ENCODE measurements at regions not wholly inside any gene's neighbourhood (a gene's known extent, or its start where the extent isn't known, plus 50 kb on each side); places are given as distances from the start of the nearest gene placed in this dataset.

- Histone ChIP-seq H3K4me1 (ENCODE audit: control insufficient read depth, insufficient read depth, low read length) (peaks cover 11% of the 10 kb centered on the region), H3K9ac (ENCODE audit: low read depth, low read length) (no peak overlapping the region), H3K27me3 (ENCODE audit: control insufficient read depth, insufficient read depth, low read length) (no peaks in the 10 kb centered on the region), H3K36me3 (ENCODE audit: control insufficient read depth, insufficient read depth, low read length) (no peaks in the 10 kb centered on the region), H3K9me3 (ENCODE audit: control insufficient read depth, insufficient read depth, low read length) (no peaks in the 10 kb centered on the region), H3K27ac (ENCODE audit: low read depth, low read length) (no peak overlapping the region), H3K4me3 (ENCODE audit: low read depth, low read length) (no peak overlapping the region)
These were observed 640.4 kb upstream of the ADGRL4 start for GRCh38 chr1:79646880-79647279.

- Histone ChIP-seq H3K9me3 (ENCODE audit: control insufficient read depth, insufficient read depth, low read length) (no peaks in the 10 kb centered on the region), H3K27me3 (ENCODE audit: control insufficient read depth, insufficient read depth, low read length) (no peaks in the 10 kb centered on the region), H3K36me3 (ENCODE audit: control insufficient read depth, insufficient read depth, low read length) (no peaks in the 10 kb centered on the region), H3K4me3 (ENCODE audit: low read depth, low read length) (no peak overlapping the region), H3K4me1 (ENCODE audit: control insufficient read depth, insufficient read depth, low read length) (no peaks in the 10 kb centered on the region), H3K27ac (ENCODE audit: low read depth, low read length) (no peak overlapping the region), H3K9ac (ENCODE audit: low read depth, low read length) (no peak overlapping the region)
These were observed 631.9 kb upstream of the ADGRL4 start for GRCh38 chr1:79638382-79638781.

DNA sequence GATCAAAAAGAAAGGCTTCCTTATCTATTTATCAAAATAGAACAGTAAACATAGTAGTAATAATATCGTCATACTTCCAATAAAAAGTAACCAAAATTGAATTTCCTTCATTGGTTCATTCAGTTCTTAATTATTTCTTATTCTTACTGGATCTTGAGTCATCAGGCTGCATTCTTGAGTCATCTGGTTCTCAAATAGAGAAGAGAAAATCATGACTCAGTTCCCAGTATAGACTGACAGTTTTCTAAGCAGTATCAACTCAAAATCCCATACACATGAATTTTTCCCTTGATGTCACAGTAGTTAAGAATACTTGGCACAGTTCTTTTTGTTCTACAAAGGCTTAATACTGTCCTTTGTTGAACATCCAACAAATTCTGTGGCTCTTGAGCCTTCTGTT lies 626.9 kb upstream of the ADGRL4 start:
- H3K27ac ChIP-seq (ENCODE audit: low read depth, low read length): no peak overlapping the region
- no peaks in the 10 kb centered on the region for H3K9me3 ChIP-seq (ENCODE audit: control insufficient read depth, insufficient read depth, low read length)
- H3K27me3 ChIP-seq (ENCODE audit: control insufficient read depth, insufficient read depth, low read length): no peaks in the 10 kb centered on the region
- H3K9ac ChIP-seq (ENCODE audit: low read depth, low read length): no peak overlapping the region
- H3K4me3 ChIP-seq (ENCODE audit: low read depth, low read length): no peak overlapping the region
- no peaks in the 10 kb centered on the region for H3K4me1 ChIP-seq (ENCODE audit: control insufficient read depth, insufficient read depth, low read length)
- H3K36me3 ChIP-seq (ENCODE audit: control insufficient read depth, insufficient read depth, low read length): no peaks in the 10 kb centered on the region

GRCh38 chr1:79629414-79629813 lies 622.9 kb upstream of the ADGRL4 start:
- no peaks in the 10 kb centered on the region for H3K4me1 ChIP-seq (ENCODE audit: control insufficient read depth, insufficient read depth, low read length)
- H3K9ac ChIP-seq (ENCODE audit: low read depth, low read length): no peak overlapping the region
- no peak overlapping the region for H3K4me3 ChIP-seq (ENCODE audit: low read depth, low read length)
- H3K9me3 ChIP-seq (ENCODE audit: control insufficient read depth, insufficient read depth, low read length): no peaks in the 10 kb centered on the region
- no peak overlapping the region for H3K27ac ChIP-seq (ENCODE audit: low read depth, low read length)
- no peaks in the 10 kb centered on the region for H3K27me3 ChIP-seq (ENCODE audit: control insufficient read depth, insufficient read depth, low read length)
- no peaks in the 10 kb centered on the region for H3K36me3 ChIP-seq (ENCODE audit: control insufficient read depth, insufficient read depth, low read length)

- no peak overlapping the region for H3K27ac ChIP-seq (ENCODE audit: low read depth, low read length)
- no peaks in the 10 kb centered on the region for H3K36me3 ChIP-seq (ENCODE audit: control insufficient read depth, insufficient read depth, low read length)
- H3K9me3 ChIP-seq (ENCODE audit: control insufficient read depth, insufficient read depth, low read length): peaks cover 3% of the 10 kb centered on the region
- no peaks in the 10 kb centered on the region for H3K4me1 ChIP-seq (ENCODE audit: control insufficient read depth, insufficient read depth, low read length)
- H3K27me3 ChIP-seq (ENCODE audit: control insufficient read depth, insufficient read depth, low read length): no peaks in the 10 kb centered on the region
- H3K9ac ChIP-seq (ENCODE audit: low read depth, low read length): no peak overlapping the region
- no peak overlapping the region for H3K4me3 ChIP-seq (ENCODE audit: low read depth, low read length)
These were observed 611.2 kb upstream of the ADGRL4 start for GRCh38 chr1:79617777-79618176.

- Histone ChIP-seq H3K4me1 (ENCODE audit: control insufficient read depth, insufficient read depth, low read length) (no peaks in the 10 kb centered on the region), H3K9ac (ENCODE audit: low read depth, low read length) (no peak overlapping the region), H3K27me3 (ENCODE audit: control insufficient read depth, insufficient read depth, low read length) (no peaks in the 10 kb centered on the region), H3K36me3 (ENCODE audit: control insufficient read depth, insufficient read depth, low read length) (no peaks in the 10 kb centered on the region), H3K27ac (ENCODE audit: low read depth, low read length) (no peak overlapping the region), H3K4me3 (ENCODE audit: low read depth, low read length) (no peak overlapping the region), H3K9me3 (ENCODE audit: control insufficient read depth, insufficient read depth, low read length) (no peaks in the 10 kb centered on the region)
These were observed 608.2 kb upstream of the ADGRL4 start for GRCh38 chr1:79614762-79615161.

DNA sequence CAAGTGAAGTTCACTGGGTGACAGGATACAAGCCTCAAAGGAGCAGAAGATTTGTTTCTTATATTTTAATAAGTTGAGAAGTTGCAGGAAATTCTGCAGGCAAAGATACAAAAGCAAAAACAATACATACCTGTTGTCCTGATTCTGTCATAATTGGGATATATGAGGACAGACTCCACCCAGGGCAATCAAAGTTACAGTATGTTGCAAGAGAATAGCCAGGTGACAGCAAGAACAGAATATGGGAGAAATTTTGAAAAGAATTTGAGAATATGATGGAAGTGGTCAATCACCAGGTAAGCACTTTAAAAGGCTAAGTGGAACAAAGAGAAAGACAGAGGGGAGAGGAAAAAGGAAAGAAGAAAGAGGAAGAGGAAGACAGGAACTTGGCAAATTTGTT lies 607.6 kb upstream of the ADGRL4 start:
- H3K9ac ChIP-seq (ENCODE audit: low read depth, low read length): no peak overlapping the region
- no peaks in the 10 kb centered on the region for H3K4me1 ChIP-seq (ENCODE audit: control insufficient read depth, insufficient read depth, low read length)
- H3K27ac ChIP-seq (ENCODE audit: low read depth, low read length): no peak overlapping the region
- no peaks in the 10 kb centered on the region for H3K27me3 ChIP-seq (ENCODE audit: control insufficient read depth, insufficient read depth, low read length)
- no peaks in the 10 kb centered on the region for H3K9me3 ChIP-seq (ENCODE audit: control insufficient read depth, insufficient read depth, low read length)
- H3K4me3 ChIP-seq (ENCODE audit: low read depth, low read length): no peak overlapping the region
- no peaks in the 10 kb centered on the region for H3K36me3 ChIP-seq (ENCODE audit: control insufficient read depth, insufficient read depth, low read length)

DNA sequence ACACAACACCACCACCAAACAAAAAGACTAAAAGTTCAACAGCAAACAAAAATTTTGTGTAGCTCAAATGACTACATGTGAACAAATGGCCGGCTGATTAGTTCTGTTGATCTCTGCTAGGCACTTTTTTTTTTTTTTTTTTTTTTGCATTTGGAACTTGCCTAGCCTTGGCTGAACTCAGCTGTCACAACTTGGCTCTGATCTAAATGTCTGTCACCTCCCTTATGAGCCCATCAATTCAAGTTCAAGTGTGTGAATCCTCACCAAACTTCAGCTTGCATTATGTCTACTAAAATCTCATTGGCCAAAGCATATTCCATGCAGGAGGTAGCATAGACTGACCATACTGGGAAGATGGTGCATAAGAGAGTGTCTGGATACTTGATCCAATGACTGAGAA lies 606.5 kb upstream of the ADGRL4 start:
- no peaks in the 10 kb centered on the region for H3K27me3 ChIP-seq (ENCODE audit: control insufficient read depth, insufficient read depth, low read length)
- H3K9ac ChIP-seq (ENCODE audit: low read depth, low read length): no peak overlapping the region
- H3K36me3 ChIP-seq (ENCODE audit: control insufficient read depth, insufficient read depth, low read length): no peaks in the 10 kb centered on the region
- no peaks in the 10 kb centered on the region for H3K4me1 ChIP-seq (ENCODE audit: control insufficient read depth, insufficient read depth, low read length)
- no peaks in the 10 kb centered on the region for H3K9me3 ChIP-seq (ENCODE audit: control insufficient read depth, insufficient read depth, low read length)
- no peak overlapping the region for H3K27ac ChIP-seq (ENCODE audit: low read depth, low read length)
- H3K4me3 ChIP-seq (ENCODE audit: low read depth, low read length): no peak overlapping the region

DNA sequence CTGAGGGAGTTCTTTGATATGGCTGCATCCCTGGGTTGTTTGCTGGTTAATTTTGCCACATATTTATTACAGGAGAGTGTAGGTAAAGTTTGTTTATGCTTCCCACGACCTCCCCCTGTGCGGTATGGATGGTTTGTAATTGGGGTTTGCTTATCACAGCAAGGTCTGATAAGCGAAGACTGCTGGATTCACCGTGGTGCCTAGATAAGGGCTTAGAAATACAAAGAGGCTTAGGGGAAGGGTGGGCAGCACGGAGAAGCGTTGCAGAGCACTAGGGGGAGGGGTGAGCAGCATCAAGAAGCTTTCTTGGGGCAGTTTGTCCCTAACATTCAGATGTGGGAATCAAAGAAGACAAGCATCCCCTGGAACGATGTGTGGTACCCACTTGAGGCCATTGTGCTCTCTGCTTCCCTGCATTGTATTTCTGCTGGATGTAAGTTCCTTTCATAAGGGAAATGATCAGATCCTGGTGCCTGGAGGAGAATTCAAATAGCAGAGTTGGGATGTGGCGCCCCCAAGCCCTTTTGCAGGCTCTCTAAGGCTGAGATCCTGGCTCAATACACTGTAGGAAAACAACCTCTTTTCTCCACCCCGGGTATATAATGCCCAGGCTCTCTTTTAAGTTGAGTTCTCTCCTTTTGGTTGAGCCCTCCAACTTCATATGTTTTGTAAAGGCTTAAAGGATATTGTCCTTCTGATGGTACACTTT lies 598.1 kb upstream of the ADGRL4 start:
- Histone ChIP-seq H3K27me3 (ENCODE audit: control insufficient read depth, insufficient read depth, low read length) (no peaks in the 10 kb centered on the region), H3K9ac (ENCODE audit: low read depth, low read length) (no peak overlapping the region), H3K4me3 (ENCODE audit: low read depth, low read length) (no peak overlapping the region), H3K27ac (ENCODE audit: low read depth, low read length) (no peak overlapping the region), H3K36me3 (ENCODE audit: control insufficient read depth, insufficient read depth, low read length) (no peaks in the 10 kb centered on the region), H3K9me3 (ENCODE audit: control insufficient read depth, insufficient read depth, low read length) (peaks cover 4% of the 10 kb centered on the region; the same call in 1 of the 2 replicates), H3K4me1 (ENCODE audit: control insufficient read depth, insufficient read depth, low read length) (peaks cover 17% of the 10 kb centered on the region)

DNA sequence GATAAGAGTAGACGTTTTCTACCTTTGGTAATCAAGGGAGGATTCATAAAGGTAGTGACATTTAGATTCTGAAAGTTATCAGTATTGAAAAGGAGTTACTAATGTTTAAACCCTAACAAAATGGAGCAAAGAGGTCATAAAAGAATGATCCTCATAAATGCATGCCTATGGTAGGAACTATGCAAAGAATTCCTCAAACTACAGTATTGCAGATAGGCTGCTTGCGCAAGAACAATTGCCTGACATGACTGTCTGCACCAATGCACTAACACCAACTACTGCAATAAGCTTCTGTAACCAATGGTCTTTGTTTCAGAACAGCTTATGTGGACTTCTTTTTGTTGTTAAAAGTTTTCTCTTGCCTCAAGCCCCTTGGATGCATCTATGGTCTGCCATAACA lies 597.3 kb upstream of the ADGRL4 start:
- Histone ChIP-seq H3K27ac (ENCODE audit: low read depth, low read length) (peak overlapping the region; percentile 53), H3K9me3 (ENCODE audit: control insufficient read depth, insufficient read depth, low read length) (peaks cover 4% of the 10 kb centered on the region; the same call in 1 of the 2 replicates), H3K36me3 (ENCODE audit: control insufficient read depth, insufficient read depth, low read length) (no peaks in the 10 kb centered on the region), H3K4me1 (ENCODE audit: control insufficient read depth, insufficient read depth, low read length) (peaks cover 17% of the 10 kb centered on the region), H3K27me3 (ENCODE audit: control insufficient read depth, insufficient read depth, low read length) (no peaks in the 10 kb centered on the region), H3K4me3 (ENCODE audit: low read depth, low read length) (no peak overlapping the region), H3K9ac (ENCODE audit: low read depth, low read length) (no peak overlapping the region)

DNA sequence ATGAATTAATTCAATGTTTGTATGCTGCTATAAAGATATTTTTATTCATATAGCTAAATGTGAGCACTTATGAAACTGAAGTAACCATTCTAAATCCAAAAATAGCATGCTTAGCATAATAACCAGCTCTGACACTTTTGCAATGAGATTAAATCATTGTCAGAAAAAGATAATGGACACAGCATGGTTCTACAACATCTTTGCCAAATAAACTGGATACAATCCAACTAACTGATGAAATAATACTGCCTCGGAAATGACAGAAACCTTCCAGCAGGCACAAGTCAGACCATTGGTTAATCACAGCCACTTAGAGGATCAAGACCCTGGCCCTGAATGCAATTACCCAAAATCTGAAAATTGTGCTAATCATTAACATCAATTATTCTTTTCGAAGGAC lies 592.7 kb upstream of the ADGRL4 start:
- no peaks in the 10 kb centered on the region for H3K27me3 ChIP-seq (ENCODE audit: control insufficient read depth, insufficient read depth, low read length)
- H3K9me3 ChIP-seq (ENCODE audit: control insufficient read depth, insufficient read depth, low read length): peaks cover 4% of the 10 kb centered on the region; the same call in 1 of the 2 replicates
- no peak overlapping the region for H3K4me3 ChIP-seq (ENCODE audit: low read depth, low read length)
- no peak overlapping the region for H3K27ac ChIP-seq (ENCODE audit: low read depth, low read length)
- no peaks in the 10 kb centered on the region for H3K36me3 ChIP-seq (ENCODE audit: control insufficient read depth, insufficient read depth, low read length)
- no peak overlapping the region for H3K9ac ChIP-seq (ENCODE audit: low read depth, low read length)
- H3K4me1 ChIP-seq (ENCODE audit: control insufficient read depth, insufficient read depth, low read length): peaks cover 7% of the 10 kb centered on the region

Data from HUES48 (cell line).